K562 (cell line): ENCODE measurements at regions not wholly inside any gene's neighbourhood (a gene's known extent, or its start where the extent isn't known, plus 50 kb on each side); places are given as distances from the start of the nearest gene placed in this dataset.

ENCODE experiments used
- CBFA2T3 ChIP-seq: fragments of 450-650 bp; IDR thresholded peaks from 2 replicates; pipeline ENCODE4 v1.6.1; 2017
- NFIX ChIP-seq: fragments of 250-450 bp; sonication (Bioruptor Pico); IDR thresholded peaks from 2 replicates; pipeline ENCODE4 v1.4.0; 2020; ENCODE audit warnings: low read depth, mild to moderate bottlenecking, moderate library complexity
- SFPQ ChIP-seq: fragments of 200-400 bp; formaldehyde crosslinking; IDR thresholded peaks from 2 replicates; pipeline ENCODE4 v1.6.1; 2017; ENCODE audit warnings: mild to moderate bottlenecking, low read depth, low read length, moderate library complexity
- ZBTB33 ChIP-seq: sonication (generic); formaldehyde crosslinking; IDR thresholded peaks from 2 replicates; pipeline ENCODE4 v1.8.1; 2023; ENCODE audit warnings: mild to moderate bottlenecking, missing genetic modification reagents
- ZBTB49 ChIP-seq: sonication (generic); formaldehyde crosslinking; IDR thresholded peaks from 2 replicates; pipeline ENCODE4 v1.8.0; 2022; ENCODE audit warnings: missing genetic modification reagents, mild to moderate bottlenecking, borderline replicate concordance
- ZC3H8 ChIP-seq: fragments of 450-650 bp; IDR thresholded peaks from 2 replicates; pipeline ENCODE4 v1.6.1; 2017

GRCh38 chr6:97963193-97963592, 680.2 kb upstream of the MMS22L start (continued):
- no peak for TF ChIP-seq ZBTB49 (CRISPR knock-in tag)
- no peak for TF ChIP-seq ZC3H8
- TF ChIP-seq NFIX (CRISPR knock-in tag) = no peak
- no peak for TF ChIP-seq SFPQ
- no peak for TF ChIP-seq ZBTB33 (CRISPR knock-in tag)
- TF ChIP-seq CBFA2T3 = no peak
